ENCODE measurements at regions not wholly inside any gene's neighbourhood (a gene's known extent, or its start where the extent isn't known, plus 50 kb on each side); places are given as distances from the start of the nearest gene placed in this dataset.

DNA sequence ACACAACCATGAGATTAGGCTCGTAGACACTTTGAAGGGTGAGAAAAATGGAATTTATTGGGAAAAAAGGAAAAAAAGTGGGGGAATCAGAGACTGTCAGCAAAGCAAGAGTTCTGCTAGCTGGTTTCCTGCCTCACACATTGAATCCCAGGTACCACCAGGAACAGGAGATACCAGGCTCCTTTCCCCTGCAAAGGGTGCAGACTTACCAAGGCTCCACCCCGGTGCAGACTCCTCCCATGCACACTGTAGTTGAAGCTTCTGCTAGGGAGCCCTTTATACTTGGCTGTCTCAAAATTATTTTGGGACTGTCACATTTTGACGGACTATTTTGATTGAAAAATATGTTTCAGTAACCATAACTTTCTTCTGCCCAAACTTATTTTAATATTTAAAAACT lies 819.9 kb upstream of the GBE1 start:
- Histone ChIP-seq H2AFZ (ENCODE audit: low read depth, low read length, severe bottlenecking) (peak overlapping the region; percentile 86), H3K36me3 (ENCODE audit: low read length) (no peaks in the 10 kb centered on the region)

DNA sequence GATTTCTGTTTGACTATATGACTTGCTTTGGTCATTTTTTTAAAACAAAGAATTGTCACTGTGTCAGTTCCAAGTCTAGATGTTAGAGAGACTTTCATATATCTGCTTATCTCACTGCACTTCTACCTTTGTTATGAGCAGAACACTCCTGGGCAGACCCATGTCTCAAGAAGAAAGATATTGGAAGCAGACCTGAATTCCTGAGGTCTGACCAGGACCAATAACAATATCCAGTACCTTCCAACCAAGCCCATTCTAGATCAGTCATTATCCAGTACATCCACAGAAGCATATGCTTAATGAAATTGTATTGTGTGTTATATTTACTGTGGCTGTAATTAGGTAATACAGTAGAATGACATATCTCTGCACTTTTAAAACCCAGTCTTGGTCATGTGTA lies 811.3 kb upstream of the GBE1 start:
- H3K9ac ChIP-seq (ENCODE audit: low read length), result no peak overlapping the region
- TF ChIP-seq EZH2phosphoT487 (conservative IDR thresholded peaks at IDR 0.05; ENCODE audit: low read length), result no peak
- TF ChIP-seq, protein P1, sequence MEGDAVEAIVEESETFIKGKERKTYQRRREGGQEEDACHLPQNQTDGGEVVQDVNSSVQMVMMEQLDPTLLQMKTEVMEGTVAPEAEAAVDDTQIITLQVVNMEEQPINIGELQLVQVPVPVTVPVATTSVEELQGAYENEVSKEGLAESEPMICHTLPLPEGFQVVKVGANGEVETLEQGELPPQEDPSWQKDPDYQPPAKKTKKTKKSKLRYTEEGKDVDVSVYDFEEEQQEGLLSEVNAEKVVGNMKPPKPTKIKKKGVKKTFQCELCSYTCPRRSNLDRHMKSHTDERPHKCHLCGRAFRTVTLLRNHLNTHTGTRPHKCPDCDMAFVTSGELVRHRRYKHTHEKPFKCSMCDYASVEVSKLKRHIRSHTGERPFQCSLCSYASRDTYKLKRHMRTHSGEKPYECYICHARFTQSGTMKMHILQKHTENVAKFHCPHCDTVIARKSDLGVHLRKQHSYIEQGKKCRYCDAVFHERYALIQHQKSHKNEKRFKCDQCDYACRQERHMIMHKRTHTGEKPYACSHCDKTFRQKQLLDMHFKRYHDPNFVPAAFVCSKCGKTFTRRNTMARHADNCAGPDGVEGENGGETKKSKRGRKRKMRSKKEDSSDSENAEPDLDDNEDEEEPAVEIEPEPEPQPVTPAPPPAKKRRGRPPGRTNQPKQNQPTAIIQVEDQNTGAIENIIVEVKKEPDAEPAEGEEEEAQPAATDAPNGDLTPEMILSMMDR (IDR thresholded peaks at IDR 0.05; ENCODE audit: insufficient read depth, low read length, poor library complexity, severe bottlenecking), result no peak
- H3K9me3 ChIP-seq (ENCODE audit: insufficient read depth, low read length), result no peaks in the 10 kb centered on the region
- H4K20me1 ChIP-seq (ENCODE audit: low read depth, low read length), result no peaks in the 10 kb centered on the region
- no peaks in the 10 kb centered on the region for H3K36me3 ChIP-seq (ENCODE audit: low read length)
- H3K27ac ChIP-seq (ENCODE audit: low read depth, low read length), result no peak overlapping the region
- H3K9me2 ChIP-seq (replicated peaks; ENCODE audit: insufficient read depth, low read length), result no peaks in the 10 kb centered on the region
- H3K4me3 ChIP-seq (ENCODE audit: insufficient read depth, low read length, poor library complexity, severe bottlenecking), result no peak overlapping the region
- H3F3A ChIP-seq (ENCODE audit: insufficient read depth), result no peaks in the 10 kb centered on the region
- H3K4me2 ChIP-seq (ENCODE audit: low read depth, low read length, poor library complexity, severe bottlenecking), result no peak overlapping the region
- H2AFZ ChIP-seq (ENCODE audit: low read depth, low read length, severe bottlenecking), result no peak overlapping the region
- H3K27me3 ChIP-seq (ENCODE audit: low read length), result no peaks in the 10 kb centered on the region
- H3K79me2 ChIP-seq (ENCODE audit: insufficient read depth, low read length), result no peaks in the 10 kb centered on the region

More for the DNA sequence above, 819.9 kb upstream of the GBE1 start:
- H3K79me2 ChIP-seq (ENCODE audit: insufficient read depth, low read length), result no peaks in the 10 kb centered on the region
- H3K27ac ChIP-seq (ENCODE audit: low read depth, low read length), result no peak overlapping the region
- no peak overlapping the region for H3K4me3 ChIP-seq (ENCODE audit: insufficient read depth, low read length, poor library complexity, severe bottlenecking)
- no peak overlapping the region for H3K4me2 ChIP-seq (ENCODE audit: low read depth, low read length, poor library complexity, severe bottlenecking)
- no peak for TF ChIP-seq EZH2phosphoT487 (conservative IDR thresholded peaks at IDR 0.05; ENCODE audit: low read length)
- TF ChIP-seq, protein P1 (IDR thresholded peaks at IDR 0.05; ENCODE audit: insufficient read depth, low read length, poor library complexity, severe bottlenecking), result no peak
- H3K9me3 ChIP-seq (ENCODE audit: insufficient read depth, low read length), result no peaks in the 10 kb centered on the region
- no peaks in the 10 kb centered on the region for H3F3A ChIP-seq (ENCODE audit: insufficient read depth)
- no peak overlapping the region for H3K9ac ChIP-seq (ENCODE audit: low read length)
- no peaks in the 10 kb centered on the region for H3K27me3 ChIP-seq (ENCODE audit: low read length)
- H4K20me1 ChIP-seq (ENCODE audit: low read depth, low read length), result no peaks in the 10 kb centered on the region
- no peaks in the 10 kb centered on the region for H3K9me2 ChIP-seq (replicated peaks; ENCODE audit: insufficient read depth, low read length)

DNA sequence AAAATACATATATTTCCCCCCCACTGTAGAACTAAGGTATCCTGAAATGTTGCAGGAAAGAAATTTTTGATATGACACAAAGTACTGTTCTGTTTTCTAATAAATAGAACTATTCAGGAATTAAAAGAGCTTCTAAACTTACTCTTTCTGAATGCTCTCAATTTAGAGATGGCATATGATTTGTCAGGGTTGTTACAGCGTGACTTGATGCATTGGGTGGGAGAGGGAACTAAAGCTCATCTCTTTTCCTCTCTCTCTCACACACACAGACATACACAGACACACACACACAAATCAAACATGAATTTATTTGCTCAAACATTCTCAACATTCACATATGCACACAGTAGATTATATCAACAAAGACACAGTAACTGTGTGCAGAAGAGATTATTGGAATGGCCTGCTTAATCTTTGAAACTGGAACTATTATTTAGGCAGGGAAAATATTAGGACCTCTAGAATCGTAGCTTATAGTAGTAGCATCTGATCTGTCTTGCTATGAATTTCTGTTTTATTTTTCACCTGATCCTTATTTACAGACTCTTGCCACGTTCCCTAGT lies 807.4 kb upstream of the GBE1 start:
- Histone ChIP-seq H3K79me2 (ENCODE audit: insufficient read depth, low read length) (no peaks in the 10 kb centered on the region), H3F3A (ENCODE audit: insufficient read depth) (no peaks in the 10 kb centered on the region), H3K4me3 (ENCODE audit: insufficient read depth, low read length, poor library complexity, severe bottlenecking) (no peak overlapping the region), H3K27me3 (ENCODE audit: low read length) (no peaks in the 10 kb centered on the region), H3K9me2 (replicated peaks; ENCODE audit: insufficient read depth, low read length) (no peaks in the 10 kb centered on the region), H4K20me1 (ENCODE audit: low read depth, low read length) (no peaks in the 10 kb centered on the region), H3K9me3 (ENCODE audit: insufficient read depth, low read length) (peaks cover 8% of the 10 kb centered on the region; the same call in 1 of the 2 replicates), H3K9ac (ENCODE audit: low read length) (no peak overlapping the region), H3K4me2 (ENCODE audit: low read depth, low read length, poor library complexity, severe bottlenecking) (no peak overlapping the region), H3K27ac (ENCODE audit: low read depth, low read length) (no peak overlapping the region), H3K36me3 (ENCODE audit: low read length) (no peaks in the 10 kb centered on the region), H2AFZ (ENCODE audit: low read depth, low read length, severe bottlenecking) (peak overlapping the region; percentile 43)
- TF ChIP-seq EZH2phosphoT487 (conservative IDR thresholded peaks at IDR 0.05; ENCODE audit: low read length), result no peak
- TF ChIP-seq, protein P1 (IDR thresholded peaks at IDR 0.05; ENCODE audit: insufficient read depth, low read length, poor library complexity, severe bottlenecking), result no peak

All from SU-DHL-6 (cell line).